Smooth muscle cell (in vitro differentiated cells): ENCODE measurements at regions not wholly inside any gene's neighbourhood (a gene's known extent, or its start where the extent isn't known, plus 50 kb on each side); places are given as distances from the start of the nearest gene placed in this dataset.

Experiments used
- DNase-seq: peaks from one replicate; lab custom pipeline; 2025; ENCODE audit not compliant: unreplicated experiment; lab: John Stamatoyannopoulos, UW
- H2AFZ ChIP-seq: fragments of 200-600 bp; sonication (generic); 2 replicates; pipeline ENCODE4 v1.6.0; 2016; ENCODE audit warnings: antibody characterized with exemption, low read depth, mild to moderate bottlenecking
- H3F3A ChIP-seq: fragments of 200-600 bp; sonication (generic); 2 replicates; pipeline ENCODE4 v1.6.0; 2017; ENCODE audit warnings: antibody characterized with exemption, low read depth
- H3K27ac ChIP-seq: fragments of 200-600 bp; sonication (generic); 2 replicates; pipeline ENCODE4 v1.5.1; 2016; ENCODE audit warnings: low read depth, mild to moderate bottlenecking
- H3K27me3 ChIP-seq: fragments of 200-600 bp; sonication (generic); 2 replicates; pipeline ENCODE4 v1.6.1; 2016; ENCODE audit warnings: low read depth, mild to moderate bottlenecking
- H3K36me3 ChIP-seq: fragments of 200-600 bp; sonication (generic); 2 replicates; pipeline ENCODE4 v1.5.1; 2016; ENCODE audit warnings: low read depth
- H3K4me1 ChIP-seq: fragments of 200-600 bp; sonication (generic); 2 replicates; pipeline ENCODE4 v1.5.1; 2016; ENCODE audit warnings: low read depth
- H3K4me2 ChIP-seq: fragments of 200-600 bp; sonication (generic); 2 replicates; pipeline ENCODE4 v1.6.0; 2016; ENCODE audit warnings: mild to moderate bottlenecking
- H3K4me3 ChIP-seq: fragments of 200-600 bp; sonication (generic); 2 replicates; pipeline ENCODE4 v1.5.1; 2016; ENCODE audit warnings: mild to moderate bottlenecking
- H3K79me2 ChIP-seq: fragments of 200-600 bp; sonication (generic); 2 replicates; pipeline ENCODE4 v1.6.0; 2016; ENCODE audit warnings: low read depth, mild to moderate bottlenecking
- H3K9ac ChIP-seq: fragments of 200-600 bp; sonication (generic); 2 replicates; pipeline ENCODE4 v1.6.0; 2016; ENCODE audit warnings: low read depth
- H3K9me3 ChIP-seq: fragments of 200-600 bp; sonication (generic); replicated peaks from 2 replicates; pipeline ENCODE4 v1.5.1; 2016; ENCODE audit warnings: low read depth
- H4K20me1 ChIP-seq: fragments of 200-600 bp; sonication (generic); 2 replicates; pipeline ENCODE4 v1.6.0; 2016; ENCODE audit warnings: low read depth
- WGBS: methylation state at CpG from one replicate; pipeline ENCODE4 v1.1.7; 2016; ENCODE audit warnings: low lambda C conversion rate; 5-methylcytosine and 5-hydroxymethylcytosine counted together
- TF ChIP-seq, protein P1 (sequence below): fragments of 200-600 bp; sonication (generic); IDR thresholded peaks from 2 replicates; pipeline ENCODE4 v1.5.1; 2017; ENCODE audit warnings: borderline replicate concordance, mild to moderate bottlenecking, antibody characterized with exemption; ENCODE audit not compliant: insufficient read depth, poor library complexity, severe bottlenecking

DNA sequence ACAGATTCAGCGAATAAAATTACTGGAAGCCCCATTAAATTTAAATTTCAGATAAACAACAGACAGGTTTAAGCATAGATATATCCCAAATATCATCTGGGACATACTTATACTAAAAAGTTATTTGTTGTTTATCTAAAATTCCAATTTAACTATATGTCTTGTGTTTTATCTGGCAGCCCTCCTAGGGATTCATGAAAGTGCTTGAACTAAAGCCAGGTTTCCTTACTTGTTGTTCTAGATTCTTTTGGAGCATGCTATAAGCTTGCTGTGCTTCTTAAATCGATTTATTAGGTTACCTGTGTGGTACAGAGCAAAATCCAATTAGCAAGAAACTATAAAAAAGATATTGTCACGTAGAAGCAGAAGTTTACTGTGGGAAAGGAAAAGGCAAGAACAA lies 202.5 kb upstream of the GMDS start:
- H3K4me3 ChIP-seq: no peak overlapping the region
- TF ChIP-seq, protein P1, sequence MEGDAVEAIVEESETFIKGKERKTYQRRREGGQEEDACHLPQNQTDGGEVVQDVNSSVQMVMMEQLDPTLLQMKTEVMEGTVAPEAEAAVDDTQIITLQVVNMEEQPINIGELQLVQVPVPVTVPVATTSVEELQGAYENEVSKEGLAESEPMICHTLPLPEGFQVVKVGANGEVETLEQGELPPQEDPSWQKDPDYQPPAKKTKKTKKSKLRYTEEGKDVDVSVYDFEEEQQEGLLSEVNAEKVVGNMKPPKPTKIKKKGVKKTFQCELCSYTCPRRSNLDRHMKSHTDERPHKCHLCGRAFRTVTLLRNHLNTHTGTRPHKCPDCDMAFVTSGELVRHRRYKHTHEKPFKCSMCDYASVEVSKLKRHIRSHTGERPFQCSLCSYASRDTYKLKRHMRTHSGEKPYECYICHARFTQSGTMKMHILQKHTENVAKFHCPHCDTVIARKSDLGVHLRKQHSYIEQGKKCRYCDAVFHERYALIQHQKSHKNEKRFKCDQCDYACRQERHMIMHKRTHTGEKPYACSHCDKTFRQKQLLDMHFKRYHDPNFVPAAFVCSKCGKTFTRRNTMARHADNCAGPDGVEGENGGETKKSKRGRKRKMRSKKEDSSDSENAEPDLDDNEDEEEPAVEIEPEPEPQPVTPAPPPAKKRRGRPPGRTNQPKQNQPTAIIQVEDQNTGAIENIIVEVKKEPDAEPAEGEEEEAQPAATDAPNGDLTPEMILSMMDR: no peak
- DNase-seq: no peak
- no peak overlapping the region for H3K9ac ChIP-seq
- H3K27me3 ChIP-seq: peaks cover 37% of the 10 kb centered on the region
- no peak overlapping the region for H3K27ac ChIP-seq
- H2AFZ ChIP-seq: no peak overlapping the region
- no peaks in the 10 kb centered on the region for H3K79me2 ChIP-seq
- H3K4me1 ChIP-seq: no peaks in the 10 kb centered on the region
- no peaks in the 10 kb centered on the region for H3K36me3 ChIP-seq
- no peaks in the 10 kb centered on the region for H3F3A ChIP-seq
- no peaks in the 10 kb centered on the region for H4K20me1 ChIP-seq
- H3K4me2 ChIP-seq: no peak overlapping the region
- WGBS: 56% methylated on average over 3 of the region's 3 CpGs
- H3K9me3 ChIP-seq: no peaks in the 10 kb centered on the region

DNA sequence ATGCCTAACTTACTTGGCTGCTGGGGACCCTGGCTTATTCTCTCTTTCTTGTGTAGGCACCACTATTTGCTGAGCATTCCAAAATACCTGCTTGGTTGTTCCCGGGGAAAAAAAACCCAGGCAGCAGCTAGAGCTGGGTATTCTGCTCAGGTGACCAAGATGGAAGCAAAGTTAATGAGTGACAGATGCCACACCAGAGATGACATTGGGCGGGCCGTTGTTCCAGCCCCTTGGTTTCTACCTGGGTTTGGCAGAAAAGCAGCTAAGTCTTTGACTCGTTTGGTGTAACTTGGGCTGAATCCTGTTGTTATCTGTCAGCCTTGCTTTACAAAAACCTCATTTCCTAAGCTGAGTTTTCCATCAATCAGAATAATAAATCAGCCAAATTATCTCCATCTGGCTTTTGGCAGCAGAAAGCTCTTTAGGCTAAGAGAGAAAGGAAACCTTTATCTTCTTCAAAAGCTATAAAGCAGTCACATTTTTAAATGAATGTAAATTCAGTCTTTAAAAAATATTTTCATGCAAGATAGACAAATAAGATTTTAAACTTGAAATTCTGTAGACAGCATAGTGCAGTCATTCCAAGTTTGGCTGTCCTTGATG lies 202.0 kb upstream of the GMDS start:
- Histone ChIP-seq H3K4me3 (no peak overlapping the region), H3F3A (no peaks in the 10 kb centered on the region), H3K9me3 (no peaks in the 10 kb centered on the region), H3K36me3 (no peaks in the 10 kb centered on the region), H3K4me2 (no peak overlapping the region), H3K79me2 (no peaks in the 10 kb centered on the region), H4K20me1 (no peaks in the 10 kb centered on the region), H3K27ac (no peak overlapping the region), H3K4me1 (no peaks in the 10 kb centered on the region), H2AFZ (no peak overlapping the region), H3K9ac (no peak overlapping the region), H3K27me3 (peaks cover 37% of the 10 kb centered on the region)
- DNase-seq: no peak
- 81% methylated on average over 4 of the region's 4 CpGs for WGBS
- TF ChIP-seq, protein P1: no peak

DNA sequence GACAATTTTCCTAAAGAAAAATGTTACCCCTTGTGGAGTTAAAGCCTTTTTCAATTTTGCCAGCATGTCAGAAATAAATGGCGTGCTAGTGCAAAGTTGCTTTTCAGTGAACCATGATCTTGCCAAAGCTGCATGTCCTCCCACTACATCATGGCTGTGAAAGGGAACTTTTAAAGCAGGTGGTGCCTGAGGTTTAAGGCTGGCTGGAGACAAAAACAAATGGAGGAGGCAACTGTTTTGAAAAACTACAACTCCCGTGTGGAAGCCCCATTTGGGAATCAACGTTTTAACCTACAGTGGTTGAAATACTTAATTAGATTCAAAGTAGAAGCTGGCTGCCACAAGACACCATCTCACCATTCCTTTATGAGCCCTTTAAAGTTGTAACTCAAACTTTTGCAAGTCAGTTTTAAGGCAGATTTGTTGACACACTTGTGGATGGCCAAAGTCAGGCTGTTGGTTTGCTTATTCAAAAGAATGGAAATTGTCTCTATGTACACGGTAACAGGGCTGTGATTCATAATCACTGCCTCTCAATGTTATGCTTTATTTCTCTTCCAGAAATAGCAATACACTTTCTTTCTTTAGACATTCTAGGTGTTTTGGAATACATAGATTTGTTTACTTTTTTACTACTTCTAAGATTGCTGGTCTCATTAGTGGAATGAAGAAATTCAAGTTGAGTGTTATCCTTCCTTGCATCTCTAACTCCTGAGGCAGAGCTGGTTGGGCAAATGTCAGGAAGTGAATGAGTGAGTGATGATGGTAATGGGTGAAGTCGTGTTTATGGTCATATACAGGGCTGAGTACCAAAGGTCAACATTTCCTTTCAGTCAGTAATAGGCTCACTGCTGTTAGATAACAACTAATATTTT lies 196.4 kb upstream of the GMDS start:
- Histone ChIP-seq H3K79me2 (no peaks in the 10 kb centered on the region), H3K36me3 (no peaks in the 10 kb centered on the region), H3K4me1 (no peaks in the 10 kb centered on the region), H3K9me3 (no peaks in the 10 kb centered on the region), H3K27me3 (peaks cover 5% of the 10 kb centered on the region), H3K9ac (no peak overlapping the region), H3K4me2 (no peak overlapping the region), H2AFZ (no peak overlapping the region), H3F3A (no peaks in the 10 kb centered on the region), H4K20me1 (no peaks in the 10 kb centered on the region), H3K4me3 (no peak overlapping the region), H3K27ac (no peak overlapping the region)
- TF ChIP-seq, protein P1: no peak
- no peak for DNase-seq
- WGBS: 68% methylated on average over 5 of the region's 5 CpGs

DNA sequence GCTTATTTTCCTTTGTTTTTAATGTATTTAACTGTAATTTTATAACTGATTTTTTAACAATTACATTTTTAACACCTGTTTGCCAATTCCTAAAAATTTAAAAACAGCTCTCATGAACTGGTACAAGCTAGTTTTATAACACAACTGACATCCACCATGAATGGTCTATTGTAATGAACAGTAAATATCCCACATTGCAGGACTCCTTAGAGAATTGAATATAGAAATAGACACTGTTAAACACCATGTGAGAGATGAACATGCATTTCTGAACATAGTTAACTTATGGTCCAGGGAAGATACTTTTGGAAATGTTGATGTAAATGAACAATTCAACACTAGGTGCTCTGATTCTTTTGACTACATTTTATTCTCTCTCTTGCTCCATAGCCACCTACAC lies 195.1 kb upstream of the GMDS start:
- Histone ChIP-seq H3K4me1 (no peaks in the 10 kb centered on the region), H3K9ac (no peak overlapping the region), H3K79me2 (no peaks in the 10 kb centered on the region), H3F3A (no peaks in the 10 kb centered on the region), H3K27me3 (no peaks in the 10 kb centered on the region), H3K4me3 (no peak overlapping the region), H2AFZ (no peak overlapping the region), H3K4me2 (no peak overlapping the region), H3K27ac (no peak overlapping the region), H3K36me3 (no peaks in the 10 kb centered on the region), H3K9me3 (no peaks in the 10 kb centered on the region), H4K20me1 (no peaks in the 10 kb centered on the region)
- TF ChIP-seq, protein P1: no peak
- no peak for DNase-seq
